ENCODE measurements at regions not wholly inside any gene's neighbourhood (a gene's known extent, or its start where the extent isn't known, plus 50 kb on each side); places are given as distances from the start of the nearest gene placed in this dataset.

DNA sequence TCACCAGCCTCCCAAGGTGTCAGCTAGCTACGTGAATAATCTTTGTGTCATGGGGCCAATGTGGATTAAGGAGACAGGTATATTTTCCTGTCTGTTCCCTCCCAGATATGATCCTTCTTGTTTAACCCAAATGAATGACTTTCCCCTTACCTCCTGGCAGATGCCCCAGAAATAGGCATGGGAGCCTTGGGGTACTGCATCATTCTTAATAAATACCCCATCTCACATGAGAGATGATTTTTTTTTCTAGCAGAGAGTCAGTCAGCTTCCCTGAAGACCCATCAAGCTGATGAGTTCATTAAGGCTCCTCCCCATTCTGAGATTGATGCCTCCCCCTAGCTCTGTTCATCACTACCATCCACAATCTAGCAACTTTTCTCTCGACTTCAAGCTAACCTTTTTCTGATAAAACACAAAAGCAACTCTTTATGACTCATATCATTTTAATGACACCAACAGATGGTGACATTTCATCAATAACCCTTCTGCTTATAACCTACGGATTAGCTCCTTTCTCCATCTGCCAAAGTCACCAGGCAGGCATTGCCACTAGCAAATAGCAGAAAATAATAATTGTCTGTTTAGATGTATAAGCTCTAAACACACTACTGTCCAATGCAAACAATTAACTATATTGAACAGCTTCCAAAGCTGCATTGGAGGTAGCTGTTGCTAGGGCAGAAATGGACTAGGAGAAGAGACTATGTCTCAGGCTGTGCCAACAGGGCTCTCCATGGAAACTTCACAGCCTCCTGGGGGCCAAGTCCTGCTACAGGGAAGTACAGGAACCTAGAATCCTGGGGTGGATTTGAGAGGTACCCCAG, 143.7 kb downstream of the ACER2 start:
- DNase-seq (ENCODE audit: low spot score), result no peak
- TF ChIP-seq, protein P1, sequence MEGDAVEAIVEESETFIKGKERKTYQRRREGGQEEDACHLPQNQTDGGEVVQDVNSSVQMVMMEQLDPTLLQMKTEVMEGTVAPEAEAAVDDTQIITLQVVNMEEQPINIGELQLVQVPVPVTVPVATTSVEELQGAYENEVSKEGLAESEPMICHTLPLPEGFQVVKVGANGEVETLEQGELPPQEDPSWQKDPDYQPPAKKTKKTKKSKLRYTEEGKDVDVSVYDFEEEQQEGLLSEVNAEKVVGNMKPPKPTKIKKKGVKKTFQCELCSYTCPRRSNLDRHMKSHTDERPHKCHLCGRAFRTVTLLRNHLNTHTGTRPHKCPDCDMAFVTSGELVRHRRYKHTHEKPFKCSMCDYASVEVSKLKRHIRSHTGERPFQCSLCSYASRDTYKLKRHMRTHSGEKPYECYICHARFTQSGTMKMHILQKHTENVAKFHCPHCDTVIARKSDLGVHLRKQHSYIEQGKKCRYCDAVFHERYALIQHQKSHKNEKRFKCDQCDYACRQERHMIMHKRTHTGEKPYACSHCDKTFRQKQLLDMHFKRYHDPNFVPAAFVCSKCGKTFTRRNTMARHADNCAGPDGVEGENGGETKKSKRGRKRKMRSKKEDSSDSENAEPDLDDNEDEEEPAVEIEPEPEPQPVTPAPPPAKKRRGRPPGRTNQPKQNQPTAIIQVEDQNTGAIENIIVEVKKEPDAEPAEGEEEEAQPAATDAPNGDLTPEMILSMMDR (IDR thresholded peaks at IDR 0.05; ENCODE audit: extremely low read depth, missing control alignments), result no peak

DNA sequence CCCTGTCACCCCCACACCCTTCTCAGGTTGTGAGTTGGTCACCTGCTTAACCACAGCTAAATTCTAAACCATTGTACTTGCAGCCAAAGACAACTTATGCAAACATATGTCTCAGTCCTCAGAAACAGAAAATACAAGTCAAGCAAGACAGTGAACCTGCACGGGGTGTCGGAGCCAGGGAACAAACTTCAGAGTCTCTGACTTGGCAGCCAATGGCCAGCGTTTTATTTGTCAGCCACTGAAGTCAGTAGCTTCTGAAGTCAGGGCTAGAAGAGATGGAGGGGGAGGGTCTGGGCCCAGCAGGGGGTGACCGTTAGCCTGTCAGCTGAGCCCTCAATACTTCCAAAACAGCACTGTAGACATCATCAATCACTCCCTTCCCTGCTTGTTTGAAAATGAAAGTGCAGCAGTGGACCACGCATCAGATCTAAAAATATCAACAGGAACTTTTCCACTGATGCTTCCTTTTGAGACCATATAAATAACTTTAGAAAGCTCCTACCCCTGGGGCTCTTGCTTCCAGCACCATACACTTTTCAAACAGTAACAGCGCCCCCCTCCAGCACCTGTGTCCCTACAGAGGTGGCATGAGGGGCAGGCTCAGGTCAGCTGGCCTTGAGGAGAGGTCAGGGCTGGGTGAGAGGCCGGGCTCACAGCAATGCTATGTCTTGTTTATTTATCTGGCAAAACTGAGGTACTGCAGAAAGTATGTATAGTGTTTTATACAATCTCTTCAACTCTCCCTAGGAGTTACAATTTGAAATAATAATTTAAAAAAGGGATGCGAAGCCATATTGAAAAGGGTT, 142.5 kb downstream of the ACER2 start:
- DNase-seq (ENCODE audit: low spot score), result peak; percentile 21

DNA sequence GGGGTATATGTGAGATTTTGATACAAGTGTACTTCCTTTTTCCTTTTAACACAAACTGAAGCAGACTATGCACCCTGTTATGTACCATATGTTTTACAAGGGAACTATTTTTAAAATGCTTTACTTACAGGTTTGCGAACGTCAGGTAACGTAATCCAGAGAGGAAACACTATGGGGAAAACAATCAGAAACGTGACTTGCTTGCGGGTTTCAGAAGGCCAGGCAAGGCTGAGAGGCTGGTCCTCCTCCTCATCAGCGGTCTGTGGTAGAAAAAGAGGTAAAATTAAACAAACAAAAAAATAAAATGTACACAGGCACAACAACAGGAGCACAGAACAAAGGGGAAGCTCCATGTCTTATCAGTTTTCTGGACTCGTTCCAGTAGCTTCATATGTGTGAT, 141.2 kb downstream of the ACER2 start:
- no peak for DNase-seq (ENCODE audit: low spot score)

More for the DNA sequence above, 142.5 kb downstream of the ACER2 start:
- TF ChIP-seq, protein P1 (IDR thresholded peaks at IDR 0.05; ENCODE audit: extremely low read depth, missing control alignments), result no peak

DNA sequence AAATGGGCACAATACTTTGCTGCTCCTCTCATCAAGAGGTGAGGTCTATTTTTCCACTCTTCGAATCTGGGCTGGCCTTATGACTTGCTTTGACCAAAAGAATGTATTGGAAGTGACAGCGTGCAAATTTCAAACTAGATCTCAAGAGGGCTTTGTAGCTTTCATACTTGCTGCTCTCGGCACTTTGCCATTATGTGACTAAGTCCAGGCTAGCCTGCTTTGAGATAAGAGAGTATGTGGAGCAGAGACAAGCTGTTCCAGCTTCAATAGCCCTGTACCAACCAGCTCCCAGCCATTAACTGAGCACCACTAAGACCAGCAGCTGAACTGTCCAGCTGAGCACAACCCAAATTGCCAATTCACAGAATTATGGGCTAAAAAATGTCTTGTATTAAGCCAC, 124.6 kb downstream of the ACER2 start:
- DNase-seq (ENCODE audit: low spot score), result no peak
- TF ChIP-seq, protein P1 (IDR thresholded peaks at IDR 0.05; ENCODE audit: extremely low read depth, missing control alignments), result no peak

More for the DNA sequence above, 141.2 kb downstream of the ACER2 start:
- TF ChIP-seq, protein P1 (IDR thresholded peaks at IDR 0.05; ENCODE audit: extremely low read depth, missing control alignments), result no peak

GRCh38 chr9:19527663-19528062, 118.9 kb downstream of the ACER2 start:
- DNase-seq (ENCODE audit: low spot score), result no peak
- TF ChIP-seq, protein P1 (IDR thresholded peaks at IDR 0.05; ENCODE audit: extremely low read depth, missing control alignments), result no peak

GRCh38 chr9:19522558-19522957, 113.7 kb downstream of the ACER2 start:
- DNase-seq (ENCODE audit: low spot score), result no peak
- TF ChIP-seq, protein P1 (IDR thresholded peaks at IDR 0.05; ENCODE audit: extremely low read depth, missing control alignments), result no peak

GRCh38 chr9:19521205-19521604, 112.4 kb downstream of the ACER2 start:
- no peak for DNase-seq (ENCODE audit: low spot score)
- TF ChIP-seq, protein P1 (IDR thresholded peaks at IDR 0.05; ENCODE audit: extremely low read depth, missing control alignments), result no peak
